D721Med (cell line): ENCODE measurements at regions not wholly inside any gene's neighbourhood (a gene's known extent, or its start where the extent isn't known, plus 50 kb on each side); places are given as distances from the start of the nearest gene placed in this dataset.

ENCODE experiments used
- DNase-seq: peaks from one replicate; pipeline ENCODE4 v3.0.0; 2011; ENCODE audit warnings: low spot score; ENCODE audit not compliant: insufficient read length
- FAIRE-seq: peaks from 2 replicates; lab custom pipeline; 2011; peaks lifted over from hg19 to GRCh38; lab: Jason Lieb, UNC
- CTCF ChIP-seq: IDR thresholded peaks from 2 replicates; pipeline ENCODE4 v1.5.1; 2012; ENCODE audit warnings: mild to moderate bottlenecking, control low read depth; ENCODE audit not compliant: insufficient read depth; ENCODE audit errors: missing control alignments

GRCh38 chr12:24533716-24534352, 415.1 kb downstream of the BCAT1 start:
- FAIRE-seq = no peak
- TF ChIP-seq CTCF = no peak

GRCh38 chr12:24530689-24531088, 418.2 kb downstream of the BCAT1 start:
- no peak for DNase-seq
- FAIRE-seq = no peak
- no peak for TF ChIP-seq CTCF

More at GRCh38 chr12:24533716-24534352, 415.1 kb downstream of the BCAT1 start:
- DNase-seq = no peak

- DNase-seq = no peak
- TF ChIP-seq CTCF = no peak
- FAIRE-seq = no peak
Observed at GRCh38 chr12:24527102-24527501, 421.8 kb downstream of the BCAT1 start.

- DNase-seq = no peak
- FAIRE-seq = peak; percentile 32
- no peak for TF ChIP-seq CTCF
Observed at GRCh38 chr12:24522736-24523135, 426.2 kb downstream of the BCAT1 start.

GRCh38 chr12:24519759-24520158, 429.1 kb downstream of the BCAT1 start:
- DNase-seq (no peak), FAIRE-seq (no peak)
- TF ChIP-seq CTCF = no peak

GRCh38 chr12:24517000-24517399, 431.9 kb downstream of the BCAT1 start:
- FAIRE-seq (no peak), DNase-seq (no peak)
- TF ChIP-seq CTCF = no peak

- no peak for TF ChIP-seq CTCF
- DNase-seq (no peak), FAIRE-seq (no peak)
Observed at GRCh38 chr12:24510581-24511125, 438.2 kb downstream of the BCAT1 start.
